ENCODE measurements at regions not wholly inside any gene's neighbourhood (a gene's known extent, or its start where the extent isn't known, plus 50 kb on each side); places are given as distances from the start of the nearest gene placed in this dataset.

GRCh38 chr10:3357737-3358136 lies 185.2 kb upstream of the PITRM1 start:
- TF ChIP-seq CTCF (IDR thresholded peaks at IDR 0.05) (no peak), EP300 (IDR thresholded peaks at IDR 0.05; ENCODE audit: low read depth) (no peak)
- Histone ChIP-seq H3K9me3 (no peaks in the 10 kb centered on the region), H3K27me3 (no peaks in the 10 kb centered on the region), H3K4me1 (peaks cover 0 to 4% (median 0%) of the 10 kb centered on the region in 4 donors), H3K36me3 (no peaks in the 10 kb centered on the region), H3K4me3 (no peak overlapping the region), H3K27ac (no peak overlapping the region)
- no peak for DNase-seq
- in situ Hi-C loops (cut with MboI; ENCODE audit: low pct_ligation_motif_present in 1 of 4, low pct_unique_long_range_greater_than_20kb in 1 of 4, low sequenced_read_pairs in 3 of 4) = no loop called here
- intact Hi-C loops (cut with DNase I; ENCODE audit: low total_unique reads) = no loop called here
- 87 to 92% methylated on average over 4 of the region's 4 CpGs for WGBS, 2 donors (ENCODE audit: low coverage in 1 of 2)

- Histone ChIP-seq H3K4me1 (peaks cover 0 to 4% (median 0%) of the 10 kb centered on the region in 4 donors), H3K36me3 (no peaks in the 10 kb centered on the region), H3K9me3 (no peaks in the 10 kb centered on the region), H3K27ac (no peak overlapping the region), H3K4me3 (no peak overlapping the region), H3K27me3 (no peaks in the 10 kb centered on the region)
- intact Hi-C loops (cut with DNase I; ENCODE audit: low total_unique reads) = no loop called here
- DNase-seq = no peak
- no peak for TF ChIP-seq CTCF (IDR thresholded peaks at IDR 0.05)
- TF ChIP-seq EP300 (IDR thresholded peaks at IDR 0.05; ENCODE audit: low read depth) = no peak
- no peak for TF ChIP-seq POLR2AphosphoS5 (IDR thresholded peaks at IDR 0.05)
- no peak for TF ChIP-seq POLR2A (IDR thresholded peaks at IDR 0.05)
- in situ Hi-C loops (cut with MboI; ENCODE audit: low pct_ligation_motif_present in 1 of 4, low pct_unique_long_range_greater_than_20kb in 1 of 4, low sequenced_read_pairs in 3 of 4) = no loop called here
- WGBS, 2 donors (ENCODE audit: low coverage in 1 of 2) = 92 to 100% methylated on average over 7 to 9 of the region's 9 CpGs
Observed at GRCh38 chr10:3355536-3355935, 183.0 kb upstream of the PITRM1 start.

- WGBS, 2 donors (ENCODE audit: low coverage in 1 of 2) = 83% methylated on average over 3 of the region's 3 CpGs; no CpG with 5 or more reads in 1 of the 2 donors
- DNase-seq = no peak
- TF ChIP-seq POLR2A (IDR thresholded peaks at IDR 0.05) (no peak), POLR2AphosphoS5 (IDR thresholded peaks at IDR 0.05) (no peak), CTCF (IDR thresholded peaks at IDR 0.05) (no peak), EP300 (IDR thresholded peaks at IDR 0.05; ENCODE audit: low read depth) (no peak)
- H3K36me3 ChIP-seq = no peaks in the 10 kb centered on the region
- H3K9me3 ChIP-seq = no peaks in the 10 kb centered on the region
- intact Hi-C loops (cut with DNase I; ENCODE audit: low total_unique reads) = no loop called here
- H3K4me1 ChIP-seq = peaks cover 0 to 4% (median 0%) of the 10 kb centered on the region in 4 donors
- no peak overlapping the region for H3K27ac ChIP-seq
- H3K27me3 ChIP-seq = no peaks in the 10 kb centered on the region
- H3K4me3 ChIP-seq = no peak overlapping the region
- in situ Hi-C loops (cut with MboI; ENCODE audit: low pct_ligation_motif_present in 1 of 4, low pct_unique_long_range_greater_than_20kb in 1 of 4, low sequenced_read_pairs in 3 of 4) = no loop called here
Observed at GRCh38 chr10:3354174-3354900, 181.8 kb upstream of the PITRM1 start.

DNA sequence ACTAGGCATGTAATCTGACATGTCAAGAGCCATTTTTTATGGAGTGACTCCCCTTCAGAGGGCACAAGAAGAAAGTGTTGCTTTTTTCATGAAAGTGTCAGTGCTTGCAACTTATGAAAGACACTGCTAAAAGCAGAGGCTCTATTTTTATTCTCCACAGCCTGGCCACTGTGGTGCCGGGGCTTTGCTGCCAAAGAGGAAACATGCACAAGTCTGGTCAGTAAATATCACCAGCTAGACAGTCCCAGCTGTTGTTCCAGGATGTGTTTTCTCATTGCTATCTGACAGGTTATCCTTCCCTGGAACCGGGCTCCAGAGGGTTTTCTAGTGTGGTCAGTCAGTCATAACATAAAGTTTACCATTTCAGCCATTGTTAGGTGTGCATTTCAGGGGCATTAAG lies 180.7 kb upstream of the PITRM1 start:
- TF ChIP-seq EP300 (IDR thresholded peaks at IDR 0.05; ENCODE audit: low read depth) (no peak), CTCF (IDR thresholded peaks at IDR 0.05) (no peak), POLR2A (IDR thresholded peaks at IDR 0.05) (no peak), POLR2AphosphoS5 (IDR thresholded peaks at IDR 0.05) (no peak)
- intact Hi-C loops (cut with DNase I; ENCODE audit: low total_unique reads) (no loop called here), in situ Hi-C loops (cut with MboI; ENCODE audit: low pct_ligation_motif_present in 1 of 4, low pct_unique_long_range_greater_than_20kb in 1 of 4, low sequenced_read_pairs in 3 of 4) (no loop called here)
- WGBS, 2 donors (ENCODE audit: low coverage in 1 of 2) = 29% methylated on average over 2 of the region's 2 CpGs; no CpG with 5 or more reads in 1 of the 2 donors
- no peak overlapping the region for H3K27ac ChIP-seq
- no peaks in the 10 kb centered on the region for H3K27me3 ChIP-seq
- peaks cover 0 to 4% (median 0%) of the 10 kb centered on the region in 4 donors for H3K4me1 ChIP-seq
- no peaks in the 10 kb centered on the region for H3K9me3 ChIP-seq
- no peak overlapping the region for H3K4me3 ChIP-seq
- no peaks in the 10 kb centered on the region for H3K36me3 ChIP-seq
- DNase-seq = no peak

All from transverse colon (tissue), 4 donors.